Stimulated activated CD4-positive, alpha-beta T cell treated with anti-CD3 and anti-CD28 coated beads, Interleukin-15, amount 100 ng/mL, for 48 hours (primary cell): ENCODE measurements at regions not wholly inside any gene's neighbourhood (a gene's known extent, or its start where the extent isn't known, plus 50 kb on each side); places are given as distances from the start of the nearest gene placed in this dataset.

ENCODE experiments used
- DNase-seq, 2 donors: peaks; one replicate each; pipeline ENCODE4 v3.0.0-alpha.2; 2020; ENCODE audit warnings: low read depth in 2 of 2

DNA sequence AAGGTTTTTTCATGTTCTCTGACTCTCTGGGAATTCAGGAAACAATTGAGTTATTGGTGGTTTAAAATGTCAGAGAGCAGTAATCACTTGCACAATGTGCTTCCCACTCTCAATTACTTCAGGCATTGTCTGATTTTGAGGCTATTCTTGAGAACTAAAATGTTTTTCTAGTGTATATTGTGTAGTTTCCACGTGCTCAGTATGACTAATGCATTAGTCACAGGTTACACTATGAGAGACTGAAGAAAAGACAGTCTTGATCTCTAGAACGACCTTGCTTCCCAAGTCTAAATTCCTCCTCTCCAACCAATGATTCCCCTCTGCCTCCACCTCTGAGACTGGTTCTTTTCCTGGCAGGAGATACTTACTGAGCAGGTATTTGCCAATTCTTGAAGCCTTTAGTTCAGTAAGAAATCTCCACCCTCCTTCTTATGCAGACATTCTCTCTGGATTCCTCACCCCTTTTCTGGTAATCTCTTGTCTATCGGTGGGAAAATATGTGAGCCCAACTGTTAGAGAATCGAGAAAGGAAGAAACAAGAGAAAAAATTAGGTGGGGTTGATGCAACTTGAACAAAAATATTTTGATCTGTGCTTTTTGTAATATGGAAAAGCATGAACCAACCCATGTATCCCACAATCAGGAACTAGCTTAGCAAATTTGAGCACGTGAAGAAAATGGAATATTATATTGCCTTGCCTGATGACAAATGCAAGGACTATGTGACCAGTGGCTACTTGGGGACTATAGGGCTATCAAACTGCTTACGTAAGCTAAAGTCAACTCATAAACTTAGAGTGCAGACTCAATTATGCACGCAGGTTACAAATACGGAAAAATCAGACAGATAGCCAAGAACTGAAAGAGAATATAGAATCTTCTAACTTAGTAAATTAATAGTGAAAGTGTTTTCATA, 61.1 kb upstream of the SLC22A16 start:
- DNase-seq: no peak

DNA sequence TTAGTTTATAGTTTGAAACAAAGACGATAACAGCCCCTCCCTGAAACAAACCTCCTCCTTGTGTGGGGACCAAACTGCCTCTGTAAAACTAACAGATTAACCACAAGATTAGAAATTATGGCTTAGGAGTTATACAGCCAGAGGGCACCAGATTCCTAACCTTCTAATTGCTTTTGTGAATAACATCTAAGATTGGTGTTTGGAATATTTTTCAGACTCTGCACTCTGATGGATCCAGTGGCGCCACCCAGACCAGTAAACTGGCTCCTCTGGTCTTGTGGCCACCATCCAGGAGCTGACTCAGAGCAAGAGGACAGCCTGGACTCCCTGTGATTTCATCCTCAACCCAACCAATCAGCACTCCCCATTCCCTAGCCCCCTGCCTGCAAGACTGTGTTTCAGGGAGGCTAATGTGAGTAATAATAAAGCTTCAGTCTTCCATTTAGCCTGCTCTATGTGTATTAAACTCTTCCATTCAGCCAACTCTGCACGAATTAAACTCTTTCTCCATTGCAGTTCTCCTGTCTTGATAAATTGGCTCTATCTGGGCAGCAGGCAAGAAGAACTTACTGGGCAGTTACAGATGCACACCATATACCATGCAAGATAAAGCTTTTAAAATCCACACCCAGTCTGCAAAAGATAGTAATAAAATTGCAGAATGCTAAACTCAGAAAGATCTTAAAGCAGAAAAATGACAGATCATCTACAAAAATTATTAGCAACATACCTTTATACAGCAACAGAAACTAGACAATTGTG, 58.5 kb upstream of the SLC22A16 start:
- DNase-seq: no peak

DNA sequence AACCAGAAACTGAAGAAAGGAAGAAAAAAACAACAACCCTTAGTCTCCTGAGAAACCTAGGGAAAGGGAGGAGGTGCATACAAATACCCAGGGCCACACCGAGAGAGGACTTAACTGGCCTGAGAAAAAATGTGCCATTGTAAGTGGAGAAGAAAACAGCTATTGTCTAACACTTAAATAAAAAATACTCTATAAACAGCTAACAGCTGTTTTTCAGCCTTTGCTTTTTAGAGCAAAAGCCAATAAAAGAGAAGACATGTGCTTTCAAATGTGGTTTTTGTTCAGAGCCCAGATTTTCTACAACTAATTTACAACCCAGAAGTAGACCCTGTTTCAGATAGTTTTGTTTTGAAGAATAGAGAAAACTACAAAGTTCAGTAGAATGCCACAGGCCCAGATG, 56.0 kb upstream of the SLC22A16 start:
- DNase-seq: no peak

DNA sequence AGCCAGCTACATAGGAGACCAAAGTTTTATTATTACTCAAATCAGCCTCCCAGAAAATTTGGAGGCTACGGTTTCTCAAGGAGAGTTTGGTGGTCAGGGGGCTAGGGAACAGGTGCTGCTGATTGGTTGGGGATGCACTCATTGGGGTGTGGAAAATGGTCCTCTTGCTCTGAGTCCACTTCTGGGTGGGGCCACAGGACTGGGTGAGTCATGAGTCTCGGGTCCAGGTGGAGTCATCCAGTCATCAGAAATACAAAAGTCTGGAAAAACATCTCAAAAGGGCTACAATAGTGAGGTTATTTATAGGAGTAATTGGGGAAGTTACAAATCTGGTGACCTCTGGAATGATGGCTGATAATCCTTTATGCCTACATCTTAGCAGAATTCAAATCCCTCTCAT, 54.3 kb upstream of the SLC22A16 start:
- DNase-seq: no peak

- no peak for DNase-seq
Observed at GRCh38 chr6:110529907-110530306, 53.5 kb upstream of the SLC22A16 start.

DNA sequence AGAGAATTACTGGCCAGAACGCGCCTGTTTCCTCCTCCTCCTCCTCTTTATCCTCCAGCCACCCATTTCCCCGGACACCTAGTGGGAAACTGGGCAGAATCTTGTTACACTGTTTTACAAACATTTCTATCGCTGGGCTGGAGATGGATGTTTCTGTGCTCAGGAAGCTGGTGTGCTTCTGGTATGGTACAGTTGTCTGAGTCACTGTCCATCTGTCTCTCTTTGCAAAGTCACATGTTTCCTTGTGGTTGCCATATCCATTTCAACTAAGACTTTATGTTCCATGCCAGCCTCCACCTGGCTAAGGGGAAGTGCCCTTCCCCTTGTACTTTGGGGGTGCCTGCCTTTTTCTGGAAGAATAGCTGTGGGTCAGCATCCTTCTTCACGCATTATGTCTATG, 52.9 kb upstream of the SLC22A16 start:
- no peak for DNase-seq

DNA sequence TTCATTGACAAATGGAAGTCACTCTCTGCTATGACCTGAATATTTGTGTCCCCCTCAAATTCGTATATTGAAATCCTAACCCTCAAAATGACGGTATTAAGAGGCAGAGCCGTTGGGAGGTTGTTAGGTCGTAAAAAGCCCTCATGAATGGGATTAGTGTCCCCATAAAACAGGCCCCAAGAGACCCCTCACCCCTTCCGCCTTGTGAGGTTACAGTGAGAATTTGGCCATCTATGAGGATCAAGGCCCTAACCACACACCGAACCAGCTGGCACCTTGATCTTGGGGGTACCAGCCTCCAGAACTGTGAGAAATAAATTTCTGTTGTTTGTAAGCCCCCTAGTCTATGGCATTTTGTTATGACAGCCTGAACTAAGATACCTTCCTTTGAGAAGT, 52.5 kb upstream of the SLC22A16 start:
- DNase-seq: no peak

DNA sequence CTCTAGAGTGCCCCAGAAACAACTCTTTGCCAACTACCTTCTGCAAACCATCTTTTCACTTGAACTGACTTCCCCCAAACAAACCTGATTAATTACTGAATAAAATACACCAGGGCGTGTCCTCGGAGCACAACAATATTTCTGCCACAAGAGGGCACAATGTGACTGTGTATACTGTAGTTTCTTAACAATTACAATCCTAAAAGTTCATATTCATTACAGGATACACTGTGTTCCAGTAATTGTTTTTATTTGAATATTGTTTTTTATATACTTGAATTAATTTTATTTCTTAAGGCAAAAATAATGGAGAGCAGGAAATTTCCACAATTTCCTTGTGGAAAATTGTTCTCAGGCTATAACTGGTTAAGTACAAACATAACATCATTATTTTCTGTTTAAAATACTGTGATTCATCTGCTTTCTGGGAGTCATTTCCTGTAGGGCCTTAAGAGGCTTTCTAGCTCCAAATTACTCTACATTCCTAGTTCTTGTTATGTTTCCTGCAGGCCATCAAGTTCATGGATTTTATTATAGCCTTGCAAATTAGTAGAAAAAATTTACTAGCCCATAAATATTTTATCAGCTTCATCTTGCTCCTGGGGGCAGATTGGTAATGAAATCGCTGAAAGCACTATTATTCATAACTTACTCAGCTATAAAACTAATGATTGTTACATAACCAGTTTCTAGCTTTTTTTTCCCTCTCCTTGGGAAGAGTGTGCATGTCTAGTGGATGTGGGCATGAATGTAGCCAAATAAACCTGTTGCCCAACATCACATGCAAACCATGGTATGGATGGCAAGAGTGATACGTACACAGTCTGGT, 51.9 kb upstream of the SLC22A16 start:
- peak; percentile 11 to 51 for DNase-seq

GRCh38 chr6:110527516-110527915, 51.1 kb upstream of the SLC22A16 start:
- no peak for DNase-seq

DNA sequence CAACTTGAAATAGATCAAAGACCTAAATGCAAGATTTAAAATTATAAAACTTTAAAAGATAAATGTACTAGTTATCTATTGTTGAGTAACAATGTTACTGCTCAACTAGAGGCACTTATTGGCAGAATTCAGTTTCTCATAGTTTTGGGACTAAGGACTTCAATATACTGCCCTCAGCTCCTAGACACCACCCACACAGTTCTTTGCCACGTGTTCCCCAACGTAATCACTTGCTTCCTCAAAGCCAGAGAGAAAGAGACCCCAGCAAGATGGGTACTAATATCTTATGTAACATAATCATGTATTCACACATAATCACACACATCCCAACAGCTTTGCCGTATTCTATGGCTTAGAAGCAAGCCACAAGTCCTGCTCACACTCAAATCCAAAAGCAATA, 50.3 kb upstream of the SLC22A16 start:
- no peak for DNase-seq
